GM23338 (cell line): ENCODE measurements at regions not wholly inside any gene's neighbourhood (a gene's known extent, or its start where the extent isn't known, plus 50 kb on each side); places are given as distances from the start of the nearest gene placed in this dataset.

Experiments used
- ATAC-seq: fragments of 200-7000 bp; cut with Tn5 transposase; 3 replicates; pipeline ENCODE4 v1.9.1; 2020
- DNase-seq: peaks from one replicate; pipeline ENCODE4 v3.0.0-alpha.2; 2015; ENCODE audit warnings: low spot score
- H2AFZ ChIP-seq: fragments of 200-600 bp; sonication (generic); 2 replicates; pipeline ENCODE4 v1.8.0; 2016; ENCODE audit warnings: antibody characterized with exemption, mild to moderate bottlenecking, moderate library complexity
- H3F3A ChIP-seq: fragments of 200-600 bp; sonication (generic); replicated peaks from 2 replicates; pipeline ENCODE4 v1.8.0; 2017; ENCODE audit warnings: antibody characterized with exemption, mixed run types, low read depth
- H3K27ac ChIP-seq: fragments of 200-600 bp; sonication (generic); 2 replicates; pipeline ENCODE4 v1.6.1; 2016; ENCODE audit warnings: low read depth
- H3K27me3 ChIP-seq: fragments of 200-600 bp; sonication (generic); 2 replicates; pipeline ENCODE4 v1.8.0; 2016; ENCODE audit warnings: mild to moderate bottlenecking, mixed run types, moderate library complexity; ENCODE audit not compliant: insufficient read depth
- H3K36me3 ChIP-seq: fragments of 200-600 bp; sonication (generic); 2 replicates; pipeline ENCODE4 v1.8.0; 2016; ENCODE audit warnings: mild to moderate bottlenecking; ENCODE audit not compliant: insufficient read depth
- H3K4me1 ChIP-seq: fragments of 200-600 bp; sonication (generic); 2 replicates; pipeline ENCODE4 v1.8.0; 2016; ENCODE audit warnings: mild to moderate bottlenecking, moderate library complexity; ENCODE audit not compliant: insufficient read depth
- H3K4me2 ChIP-seq: fragments of 200-600 bp; sonication (generic); 2 replicates; pipeline ENCODE4 v1.7.1; 2017; ENCODE audit warnings: mixed run types
- H3K4me3 ChIP-seq: fragments of 200-600 bp; sonication (generic); 2 replicates; pipeline ENCODE4 v1.6.1; 2016; ENCODE audit warnings: mixed run types
- H3K79me2 ChIP-seq: fragments of 200-600 bp; sonication (generic); replicated peaks from 2 replicates; pipeline ENCODE4 v1.8.0; 2017; ENCODE audit warnings: mild to moderate bottlenecking; ENCODE audit not compliant: insufficient read depth
- H3K9me2 ChIP-seq: fragments of 200-600 bp; sonication (generic); 2 replicates; pipeline ENCODE4 v1.8.0; 2017; ENCODE audit not compliant: insufficient read depth
- H4K20me1 ChIP-seq: fragments of 200-600 bp; sonication (generic); replicated peaks from 2 replicates; pipeline ENCODE4 v1.8.0; 2017; ENCODE audit warnings: mild to moderate bottlenecking; ENCODE audit not compliant: insufficient read depth
- H3K27ac Mint-ChIP-seq: 2 replicates; pipeline ENCODE4 v1.8.0; 2020; ENCODE audit warnings: inconsistent platforms, mild to moderate bottlenecking, moderate library complexity, mixed read lengths
- H3K27me3 Mint-ChIP-seq: 3 replicates; pipeline ENCODE4 v1.8.0; 2022; ENCODE audit warnings: low read depth, mild to moderate bottlenecking, moderate library complexity, mixed read lengths, inconsistent platforms; ENCODE audit not compliant: insufficient read depth, poor library complexity
- H3K36me3 Mint-ChIP-seq: 3 replicates; pipeline ENCODE4 v1.8.0; 2021; ENCODE audit warnings: low read depth, mild to moderate bottlenecking, inconsistent platforms, moderate library complexity, mixed read lengths
- H3K4me1 Mint-ChIP-seq: 3 replicates; pipeline ENCODE4 v1.8.0; 2020; ENCODE audit warnings: mild to moderate bottlenecking, inconsistent platforms, mixed read lengths
- H3K4me3 Mint-ChIP-seq: 3 replicates; pipeline ENCODE4 v1.8.0; 2021; ENCODE audit warnings: moderate library complexity, mild to moderate bottlenecking, inconsistent platforms, mixed read lengths
- H3K9me3 Mint-ChIP-seq: 3 replicates; pipeline ENCODE4 v1.8.0; 2020; ENCODE audit warnings: moderate library complexity, mild to moderate bottlenecking, inconsistent platforms, mixed read lengths
- CREB1 ChIP-seq: fragments of 250-450 bp; sonication (Bioruptor Pico); IDR thresholded peaks from 2 replicates; pipeline ENCODE4 v1.5.0; 2020; ENCODE audit warnings: low read depth, mild to moderate bottlenecking, moderate library complexity
- CTCF ChIP-seq, 2 experiments: fragments of 200-600 bp in 1 of 2; sonication (generic) in 1 of 2; conservative IDR thresholded peaks; 2 replicates each; pipeline versions ENCODE4 v1.5.1 to v1.6.1; 2016 to 2017; ENCODE audit warnings: antibody characterized with exemption in 2 of 2, low read depth in 2 of 2, mild to moderate bottlenecking in 2 of 2, moderate library complexity in 1 of 2
- ETS1 ChIP-seq: IDR thresholded peaks from 2 replicates; pipeline ENCODE4 v1.6.1; 2016; ENCODE audit warnings: antibody characterized with exemption
- EZH2 ChIP-seq: fragments of 200-600 bp; sonication (generic); IDR thresholded peaks from one replicate; pipeline ENCODE4 v1.8.0; 2017; ENCODE audit warnings: antibody characterized with exemption, mild to moderate bottlenecking, low read depth; ENCODE audit not compliant: unreplicated experiment
- EZH2phosphoT487 ChIP-seq: fragments of 200-600 bp; sonication (generic); IDR thresholded peaks from one replicate; pipeline ENCODE4 v1.8.1; 2018; ENCODE audit warnings: antibody characterized with exemption; ENCODE audit not compliant: unreplicated experiment
- JUNB ChIP-seq: IDR thresholded peaks from one replicate; pipeline ENCODE4 v1.6.1; 2016; ENCODE audit warnings: antibody characterized with exemption; ENCODE audit not compliant: unreplicated experiment
- NANOG ChIP-seq: IDR thresholded peaks from 2 replicates; pipeline ENCODE4 v1.6.1; 2016; ENCODE audit warnings: antibody characterized with exemption, borderline replicate concordance
- POLR2AphosphoS5 ChIP-seq: IDR thresholded peaks from 2 replicates; pipeline ENCODE4 v1.6.1; 2016; ENCODE audit warnings: antibody characterized with exemption, low read depth
- REST ChIP-seq: IDR thresholded peaks from one replicate; pipeline ENCODE4 v1.6.1; 2018; ENCODE audit warnings: antibody characterized with exemption; ENCODE audit not compliant: unreplicated experiment
- STAT1 ChIP-seq: IDR thresholded peaks from one replicate; pipeline ENCODE4 v1.6.1; 2016; ENCODE audit warnings: antibody characterized with exemption; ENCODE audit not compliant: unreplicated experiment
- ZNF114 ChIP-seq: fragments of 250-450 bp; sonication (Bioruptor Pico); IDR thresholded peaks from 2 replicates; pipeline ENCODE4 v1.5.0; 2020; ENCODE audit warnings: mild to moderate bottlenecking, moderate library complexity
- ZNF331 ChIP-seq: fragments of 250-450 bp; sonication (Bioruptor Pico); IDR thresholded peaks from 2 replicates; pipeline ENCODE4 v1.5.0; 2020; ENCODE audit warnings: low read depth, mild to moderate bottlenecking, moderate library complexity
- ZNF462 ChIP-seq: fragments of 250-450 bp; sonication (Bioruptor Pico); IDR thresholded peaks from 2 replicates; pipeline ENCODE4 v1.5.0; 2020; ENCODE audit warnings: mild to moderate bottlenecking, moderate library complexity

GRCh38 chr17:14925498-14925897 lies 339.6 kb downstream of the PMP22 start:
- DNase-seq (no peak), ATAC-seq (no peak)
- no peak overlapping the region; the same call in 1 of the 2 replicates for H2AFZ ChIP-seq
- no peaks in the 10 kb centered on the region for H3K27me3 ChIP-seq
- no peaks in the 10 kb centered on the region for H3K36me3 ChIP-seq
- H3K9me3 Mint-ChIP-seq, result peaks cover 6% of the 10 kb centered on the region; the same call in 1 of the 3 replicates
- H3K4me2 ChIP-seq, result no peak overlapping the region
- TF ChIP-seq EZH2 (no peak), EZH2phosphoT487 (no peak), CREB1 (no peak), REST (no peak), CTCF (conservative IDR thresholded peaks at IDR 0.05; ENCODE audit: low read depth in 2 of 2) (no peak), JUNB (no peak), POLR2AphosphoS5 (no peak), ZNF114 (no peak), NANOG (no peak), ZNF331 (CRISPR knock-in tag) (no peak), STAT1 (no peak), ZNF462 (CRISPR knock-in tag) (no peak), ETS1 (no peak)
- no peaks in the 10 kb centered on the region for H4K20me1 ChIP-seq
- no peaks in the 10 kb centered on the region for H3F3A ChIP-seq
- H3K9me2 ChIP-seq, result no peaks in the 10 kb centered on the region
- H3K4me1 ChIP-seq, result no peaks in the 10 kb centered on the region
- H3K79me2 ChIP-seq, result no peaks in the 10 kb centered on the region
- H3K4me1 Mint-ChIP-seq, result no peaks in the 10 kb centered on the region
- no peak overlapping the region for H3K27ac Mint-ChIP-seq
- no peak overlapping the region for H3K4me3 ChIP-seq
- H3K27ac ChIP-seq, result no peak overlapping the region
- no peaks in the 10 kb centered on the region for H3K27me3 Mint-ChIP-seq
- H3K36me3 Mint-ChIP-seq, result peaks cover 5% of the 10 kb centered on the region; the same call in 2 of the 3 replicates
- no peak overlapping the region for H3K4me3 Mint-ChIP-seq
